K562 (cell line): ENCODE measurements at regions not wholly inside any gene's neighbourhood (a gene's known extent, or its start where the extent isn't known, plus 50 kb on each side); places are given as distances from the start of the nearest gene placed in this dataset.

ENCODE experiments used
- ATAC-seq: fragments of 200-7000 bp; cut with Tn5 transposase; 3 replicates; pipeline ENCODE4 v1.9.1; 2020; ENCODE audit warnings: moderate library complexity
- BruUV-seq: library from RNA; stranded (reverse); fragments of 400-500 nt; replicated peaks from 2 replicates; lab custom pipeline; 2021; lab: Mats Ljungman, UMichigan
- CTCF ChIA-PET: fragments of 300-600 bp; formaldehyde crosslinking; extraction: SDS; loops from one replicate; lab custom pipeline; 2021; ENCODE audit warnings: low intra/inter-chr PET ratio; lab: Yijun Ruan, JAX
- POLR2A ChIA-PET: fragments of 300-600, 350-650 bp; sonication (Branson Sonifier 250); formaldehyde crosslinking; extraction: SDS; loops from one replicate; lab custom pipeline; 2021; ENCODE audit warnings: antibody characterized with exemption, inconsistent platforms; lab: Yijun Ruan, JAX
- DNase-seq, 4 experiments: peaks; one replicate each; pipeline versions ENCODE4 v3.0.0 to v3.0.0-alpha.2; 2011 to 2018; ENCODE audit warnings: low spot score in 3 of 4, mixed read lengths in 3 of 4; ENCODE audit errors: extremely low read depth in 1 of 4
- FAIRE-seq: peaks from 2 replicates; lab custom pipeline; 2011; peaks lifted over from hg19 to GRCh38; lab: Jason Lieb, UNC
- H2AFZ ChIP-seq: 2 replicates; pipeline ENCODE4 v1.6.0; 2011; ENCODE audit warnings: low read depth, low read length, control low read depth, inconsistent platforms
- H3K27ac ChIP-seq: fragments of 200-600 bp; 3 replicates; pipeline ENCODE4 v1.8.0; 2011; ENCODE audit warnings: low read depth, mild to moderate bottlenecking, control low read depth, inconsistent platforms, low read length, moderate library complexity, mixed read lengths; ENCODE audit errors: extremely low read depth
- H3K27me3 ChIP-seq, 2 experiments: fragments of 300-600 bp in 1 of 2; 2 replicates in 1 of 2; 3 replicates in 1 of 2; pipeline versions ENCODE4 v1.6.0 to v1.8.0; 2011; ENCODE audit warnings: inconsistent platforms in 2 of 2, low read length in 2 of 2, mild to moderate bottlenecking in 1 of 2, mixed read lengths in 1 of 2, moderate library complexity in 1 of 2; ENCODE audit not compliant: control insufficient read depth in 2 of 2, insufficient read depth in 2 of 2
- H3K36me3 ChIP-seq: fragments of 300-600 bp; 3 replicates; pipeline ENCODE4 v1.8.0; 2011; ENCODE audit warnings: mild to moderate bottlenecking, low read length, inconsistent platforms; ENCODE audit not compliant: control insufficient read depth, insufficient read depth
- H3K4me1 ChIP-seq, 2 experiments: fragments of 200-600 bp in 1 of 2; replicated peaks in 1 of 2; 2 replicates in 1 of 2; 3 replicates in 1 of 2; pipeline versions ENCODE4 v1.5.1 to v1.8.0; 2011; ENCODE audit warnings: inconsistent platforms in 2 of 2, low read length in 2 of 2, mild to moderate bottlenecking in 1 of 2, mixed read lengths in 1 of 2, moderate library complexity in 1 of 2; ENCODE audit not compliant: control insufficient read depth in 2 of 2, insufficient read depth in 2 of 2
- H3K4me2 ChIP-seq: 2 replicates; pipeline ENCODE4 v1.6.1; 2011; ENCODE audit warnings: low read length, control low read depth, inconsistent platforms, mixed read lengths; ENCODE audit not compliant: insufficient read depth
- H3K4me3 ChIP-seq: fragments of 200-600 bp; sonication (generic), shearing (Covaris generic); 2 replicates; pipeline ENCODE4 v1.5.1; 2016; ENCODE audit warnings: control low read depth, inconsistent platforms
- H3K79me2 ChIP-seq: fragments of 200-600 bp; 3 replicates; pipeline ENCODE4 v1.8.0; 2011; ENCODE audit warnings: low read length, inconsistent platforms; ENCODE audit not compliant: control insufficient read depth, insufficient read depth
- H3K9ac ChIP-seq, 2 experiments: 2 replicates each; pipeline versions ENCODE4 v1.6.0 to v1.6.1; 2011; ENCODE audit warnings: low read depth in 2 of 2, low read length in 2 of 2, control low read depth in 1 of 2, inconsistent platforms in 1 of 2, mild to moderate bottlenecking in 1 of 2, mixed read lengths in 1 of 2; ENCODE audit not compliant: insufficient read depth in 1 of 2
- H3K9me1 ChIP-seq: one replicate; pipeline ENCODE4 v1.6.0; 2011; ENCODE audit warnings: inconsistent platforms, mild to moderate bottlenecking, low read length, moderate library complexity; ENCODE audit not compliant: control insufficient read depth, insufficient read depth
- H3K9me3 ChIP-seq: replicated peaks from 2 replicates; pipeline ENCODE4 v1.5.1; 2011; ENCODE audit warnings: low read depth, low read length, inconsistent platforms; ENCODE audit not compliant: control insufficient read depth, insufficient read depth
- H4K20me1 ChIP-seq: replicated peaks from 2 replicates; pipeline ENCODE4 v1.6.1; 2011; ENCODE audit warnings: low read length, inconsistent platforms, mixed read lengths; ENCODE audit not compliant: control insufficient read depth, insufficient read depth
- ARID1B ChIP-seq: fragments of 450-650 bp; IDR thresholded peaks from 2 replicates; pipeline ENCODE4 v1.6.1; 2016; ENCODE audit warnings: antibody characterized with exemption, mild to moderate bottlenecking, inconsistent platforms
- E2F1 ChIP-seq: sonication (generic); formaldehyde crosslinking; IDR thresholded peaks from 2 replicates; pipeline ENCODE4 v1.8.1; 2023; ENCODE audit warnings: mild to moderate bottlenecking, missing genetic modification reagents, moderate library complexity
- FOXA1 ChIP-seq: fragments of 450-650 bp; IDR thresholded peaks from 2 replicates; pipeline ENCODE4 v1.6.1; 2016; ENCODE audit warnings: mild to moderate bottlenecking, borderline replicate concordance
- GABPB2 ChIP-seq: fragments of 250-450 bp; sonication (Bioruptor Pico); conservative IDR thresholded peaks from 2 replicates; pipeline ENCODE4 v1.5.1; 2021; ENCODE audit warnings: mild to moderate bottlenecking
- NFATC3 ChIP-seq: fragments of 450-650 bp; IDR thresholded peaks from 2 replicates; pipeline ENCODE4 v1.6.1; 2017; ENCODE audit warnings: mild to moderate bottlenecking
- NFRKB ChIP-seq: fragments of 450-650 bp; IDR thresholded peaks from 2 replicates; pipeline ENCODE4 v1.6.1; 2016; ENCODE audit warnings: low read depth
- NR2C1 ChIP-seq, 2 experiments: fragments of 450-650 bp; IDR thresholded peaks; 2 replicates each; pipeline ENCODE4 v1.6.1; 2017; ENCODE audit warnings: mild to moderate bottlenecking in 2 of 2, antibody characterized with exemption in 1 of 2, inconsistent platforms in 1 of 2, missing compliant biosample characterization in 1 of 2, missing genetic modification characterization in 1 of 2
- NUFIP1 ChIP-seq: fragments of 450-650 bp; IDR thresholded peaks from 2 replicates; pipeline ENCODE4 v1.6.1; 2018; ENCODE audit not compliant: partially characterized antibody
- PHB ChIP-seq: fragments of 250-450 bp; sonication (Bioruptor Pico); IDR thresholded peaks from 2 replicates; pipeline ENCODE4 v1.5.0; 2021
- RBM17 ChIP-seq: fragments of 200-400 bp; formaldehyde crosslinking; IDR thresholded peaks from 2 replicates; pipeline ENCODE4 v1.6.1; 2017; ENCODE audit warnings: low read depth, mild to moderate bottlenecking, low read length, borderline replicate concordance
- SIN3B ChIP-seq: fragments of 450-650 bp; IDR thresholded peaks from 2 replicates; pipeline ENCODE4 v1.6.1; 2017; ENCODE audit warnings: low read depth, mild to moderate bottlenecking, moderate library complexity
- SREBF2 ChIP-seq: sonication (generic); formaldehyde crosslinking; IDR thresholded peaks from 2 replicates; pipeline ENCODE4 v1.4.0; 2020; ENCODE audit warnings: mild to moderate bottlenecking, missing genetic modification reagents
- STAT5A ChIP-seq: IDR thresholded peaks from 2 replicates; pipeline ENCODE4 v1.6.1; 2012; ENCODE audit warnings: low read length, inconsistent platforms, borderline replicate concordance
- SUPT5H ChIP-seq: fragments of 450-650 bp; IDR thresholded peaks from 2 replicates; pipeline ENCODE4 v1.6.1; 2016
- ZFP30 ChIP-seq: fragments of 250-450 bp; sonication (Bioruptor Pico); IDR thresholded peaks from 2 replicates; pipeline ENCODE4 v1.8.0; 2022; ENCODE audit warnings: moderate library complexity, mild to moderate bottlenecking, inconsistent platforms, borderline replicate concordance
- ZNF133 ChIP-seq: fragments of 250-450 bp; sonication (Bioruptor Pico); IDR thresholded peaks from 2 replicates; pipeline ENCODE4 v1.4.0; 2020; ENCODE audit warnings: mild to moderate bottlenecking
- ZNF174 ChIP-seq: fragments of 250-450 bp; sonication (Bioruptor Pico); IDR thresholded peaks from 2 replicates; pipeline ENCODE4 v1.4.0; 2020; ENCODE audit warnings: mild to moderate bottlenecking
- ZNF175 ChIP-seq: fragments of 200-800 bp; sonication (Bioruptor generic); IDR thresholded peaks from 2 replicates; pipeline ENCODE4 v1.6.1; 2016; ENCODE audit warnings: low read depth, mild to moderate bottlenecking, missing genetic modification characterization, missing compliant biosample characterization
- ZNF277 ChIP-seq: fragments of 250-450 bp; sonication (Bioruptor Pico); IDR thresholded peaks from 2 replicates; pipeline ENCODE4 v1.8.0; 2022; ENCODE audit warnings: inconsistent platforms, mild to moderate bottlenecking, moderate library complexity, borderline replicate concordance
- WGBS: fragments of 100-300 bp; shearing (Covaris generic); methylation state at CpG from one replicate; pipeline ENCODE4 v1.1.6; 2016; ENCODE audit warnings: low coverage, mixed read lengths; ENCODE audit not compliant: insufficient coverage; ENCODE audit errors: missing lambda C conversion rate; 5-methylcytosine and 5-hydroxymethylcytosine counted together
- in situ Hi-C: fragments of 300-500 bp; cut with MboI; formaldehyde crosslinking; loops from 4 replicates; pipeline ENCODE4 v1.15.0; 2018; ENCODE audit warnings: inconsistent platforms, mixed read lengths
- intact Hi-C: fragments of 100-400 bp; cut with micrococcal nuclease; formaldehyde crosslinking; loops from 2 replicates; pipeline ENCODE4 v1.14.2; 2022
- TF ChIP-seq, protein P1 (sequence below): fragments of 250-450 bp; sonication (Bioruptor Pico); IDR thresholded peaks from 2 replicates; pipeline ENCODE4 v1.4.0; 2020; ENCODE audit warnings: mild to moderate bottlenecking

DNA sequence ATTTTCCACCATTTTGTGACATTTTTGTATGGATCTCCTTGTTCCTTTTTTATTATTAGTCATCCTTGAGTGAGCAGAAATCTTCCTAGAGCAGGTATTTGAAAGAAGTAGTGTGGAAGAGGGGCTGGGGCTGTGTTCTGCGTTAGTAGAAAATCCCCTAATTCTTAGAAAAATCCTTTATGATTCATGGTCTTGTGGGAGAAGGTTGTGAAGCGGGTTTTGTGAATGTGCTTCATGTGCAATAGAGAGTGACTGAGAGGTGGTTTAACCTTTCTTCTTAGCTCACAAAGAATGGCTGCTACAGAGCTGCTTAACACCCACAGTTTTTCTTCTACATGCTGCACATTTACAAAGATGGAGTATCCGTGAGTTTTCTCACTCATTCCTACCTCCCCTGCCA lies 220.5 kb downstream of the IDS start:
- no peak overlapping the region for H3K4me3 ChIP-seq

More for the DNA sequence above, 220.5 kb downstream of the IDS start:
- BruUV-seq: no TSS peak
- FAIRE-seq: no peak
- Histone ChIP-seq H3K9ac (no peak overlapping the region), H3K27ac (no peak overlapping the region), H4K20me1 (no peaks in the 10 kb centered on the region), H3K36me3 (no peaks in the 10 kb centered on the region), H3K79me2 (no peaks in the 10 kb centered on the region), H3K9me3 (no peaks in the 10 kb centered on the region), H3K4me1 (no peaks in the 10 kb centered on the region), H3K4me2 (no peak overlapping the region), H3K27me3 (no peaks in the 10 kb centered on the region), H3K9me1 (no peaks in the 10 kb centered on the region), H2AFZ (no peak overlapping the region)
- POLR2A ChIA-PET: no interaction called here
- no peak for ATAC-seq
- no peak for DNase-seq
- intact Hi-C loops: loop anchor here (5.0 kb wide), 1 partner anchor 188 kb away; no protein-coding TSS in a partner anchor
- TF ChIP-seq ZNF277 (CRISPR knock-in tag) (no peak), ZFP30 (CRISPR knock-in tag) (no peak), SIN3B (no peak), E2F1 (CRISPR knock-in tag) (no peak), ARID1B (no peak), FOXA1 (no peak), SUPT5H (no peak), NUFIP1 (no peak), STAT5A (no peak), ZNF174 (CRISPR knock-in tag) (no peak), ZNF175 (no peak), NFATC3 (no peak), NR2C1 (IDR thresholded peaks at IDR 0.05) (no peak), NR2C1 (tag; IDR thresholded peaks at IDR 0.05) (no peak), SREBF2 (CRISPR knock-in tag) (no peak), NFRKB (no peak), PHB (no peak), ZNF133 (CRISPR knock-in tag) (no peak), RBM17 (no peak), GABPB2 (CRISPR knock-in tag) (no peak)
- TF ChIP-seq, protein P1, sequence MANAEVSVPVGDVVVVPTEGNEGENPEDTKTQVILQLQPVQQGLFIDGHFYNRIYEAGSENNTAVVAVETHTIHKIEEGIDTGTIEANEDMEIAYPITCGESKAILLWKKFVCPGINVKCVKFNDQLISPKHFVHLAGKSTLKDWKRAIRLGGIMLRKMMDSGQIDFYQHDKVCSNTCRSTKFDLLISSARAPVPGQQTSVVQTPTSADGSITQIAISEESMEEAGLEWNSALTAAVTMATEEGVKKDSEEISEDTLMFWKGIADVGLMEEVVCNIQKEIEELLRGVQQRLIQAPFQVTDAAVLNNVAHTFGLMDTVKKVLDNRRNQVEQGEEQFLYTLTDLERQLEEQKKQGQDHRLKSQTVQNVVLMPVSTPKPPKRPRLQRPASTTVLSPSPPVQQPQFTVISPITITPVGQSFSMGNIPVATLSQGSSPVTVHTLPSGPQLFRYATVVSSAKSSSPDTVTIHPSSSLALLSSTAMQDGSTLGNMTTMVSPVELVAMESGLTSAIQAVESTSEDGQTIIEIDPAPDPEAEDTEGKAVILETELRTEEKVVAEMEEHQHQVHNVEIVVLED (CRISPR knock-in tag): no peak
- in situ Hi-C loops: no loop called here
- CTCF ChIA-PET: no interaction called here
- 0% methylated on average over 3 of the region's 3 CpGs for WGBS
